ENCODE measurements at regions not wholly inside any gene's neighbourhood (a gene's known extent, or its start where the extent isn't known, plus 50 kb on each side); places are given as distances from the start of the nearest gene placed in this dataset.

- Histone ChIP-seq H3K4me1 (ENCODE audit: control insufficient read depth in 1 of 2, insufficient read depth in 2 of 2, low read length in 2 of 2) (no peaks in the 10 kb centered on the region), H3K27ac (ENCODE audit: low read depth in 1 of 2, low read length in 2 of 2) (no peak overlapping the region), H3K4me3 (replicated peaks in 1 of 3; ENCODE audit: low read depth in 2 of 3, low read length in 3 of 3) (no peak overlapping the region), H3K36me3 (replicated peaks in 1 of 2; ENCODE audit: control insufficient read depth in 1 of 2, insufficient read depth in 2 of 2, low read length in 2 of 2) (no peaks in the 10 kb centered on the region), H3K9ac (ENCODE audit: insufficient read depth, low read length, poor library complexity, severe bottlenecking) (no peak overlapping the region), H2AFZ (ENCODE audit: insufficient read depth, low read depth, low read length, poor library complexity, severe bottlenecking) (no peak overlapping the region), H3K27me3 (ENCODE audit: control insufficient read depth in 2 of 2, insufficient read depth in 2 of 2, low read length in 2 of 2) (no peaks in the 10 kb centered on the region), H3K4me2 (replicated peaks; ENCODE audit: extremely low read depth, low read length, poor library complexity, severe bottlenecking) (no peak overlapping the region), H3K9me3 (replicated peaks in 1 of 2; ENCODE audit: control insufficient read depth in 1 of 2, insufficient read depth in 1 of 2, low read length in 2 of 2) (peaks cover 8% of the 10 kb centered on the region in 2 donors), H3K79me2 (ENCODE audit: insufficient read depth, low read length) (no peaks in the 10 kb centered on the region), H4K20me1 (ENCODE audit: insufficient read depth, low read length) (no peaks in the 10 kb centered on the region)
- H3K27me3 Mint-ChIP-seq (ENCODE audit: low read depth in 3 of 3): peaks cover 0 to 3% (median 1%) of the 10 kb centered on the region in 3 donors
- no peaks in the 10 kb centered on the region for H3K36me3 Mint-ChIP-seq
- H3K27ac Mint-ChIP-seq: no peak overlapping the region
- WGBS (ENCODE audit: insufficient coverage): 78% methylated on average over 15 of the region's 16 CpGs
- intact Hi-C loops (cut with micrococcal nuclease): loop anchor here in 1 of 2 donors (10.0 kb wide), 1 partner anchor 83 kb away; no protein-coding TSS in a partner anchor
- no peak overlapping the region for H3K4me3 Mint-ChIP-seq
- H3K4me1 Mint-ChIP-seq: no peaks in the 10 kb centered on the region
- DNase-seq: no peak
- no peak for TF ChIP-seq CTCF (IDR thresholded peaks at IDR 0.05)
- peaks cover 0 to 13% (median 10%) of the 10 kb centered on the region in 7 donors for H3K9me3 Mint-ChIP-seq
Measured at GRCh38 chr9:86807367-86807976, 139.8 kb downstream of the GAS1 start.

GRCh38 chr9:86804011-86804410 lies 143.3 kb downstream of the GAS1 start:
- no CpG with 5 or more reads among the region's 3 CpGs for WGBS (ENCODE audit: insufficient coverage)
- intact Hi-C loops (cut with micrococcal nuclease): loop anchor here in 1 of 2 donors (10.0 kb wide), 1 partner anchor 79 kb away; no protein-coding TSS in a partner anchor
- no peaks in the 10 kb centered on the region for H3K79me2 ChIP-seq (ENCODE audit: insufficient read depth, low read length)

More at GRCh38 chr9:86804011-86804410, 143.3 kb downstream of the GAS1 start:
- Mint-ChIP-seq H3K9me3 (peaks cover 0 to 11% (median 3%) of the 10 kb centered on the region in 7 donors), H3K27me3 (ENCODE audit: low read depth in 3 of 3) (peaks cover 0 to 3% (median 1%) of the 10 kb centered on the region in 3 donors), H3K27ac (no peak overlapping the region), H3K36me3 (no peaks in the 10 kb centered on the region), H3K4me1 (no peaks in the 10 kb centered on the region), H3K4me3 (no peak overlapping the region)
- peaks cover 4 to 8% of the 10 kb centered on the region in 2 donors for H3K9me3 ChIP-seq (replicated peaks in 1 of 2; ENCODE audit: control insufficient read depth in 1 of 2, insufficient read depth in 1 of 2, low read length in 2 of 2)
- H3K4me3 ChIP-seq (replicated peaks in 1 of 3; ENCODE audit: low read depth in 2 of 3, low read length in 3 of 3): no peak overlapping the region
- H3K4me2 ChIP-seq (replicated peaks; ENCODE audit: extremely low read depth, low read length, poor library complexity, severe bottlenecking): no peak overlapping the region
- no peak for DNase-seq
- H3K27me3 ChIP-seq (ENCODE audit: control insufficient read depth in 2 of 2, insufficient read depth in 2 of 2, low read length in 2 of 2): no peaks in the 10 kb centered on the region
- H3K27ac ChIP-seq (ENCODE audit: low read depth in 1 of 2, low read length in 2 of 2): no peak overlapping the region
- H3K9ac ChIP-seq (ENCODE audit: insufficient read depth, low read length, poor library complexity, severe bottlenecking): no peak overlapping the region
- H2AFZ ChIP-seq (ENCODE audit: insufficient read depth, low read depth, low read length, poor library complexity, severe bottlenecking): no peak overlapping the region
- H4K20me1 ChIP-seq (ENCODE audit: insufficient read depth, low read length): no peaks in the 10 kb centered on the region
- no peak for TF ChIP-seq CTCF (IDR thresholded peaks at IDR 0.05)
- H3K36me3 ChIP-seq (replicated peaks in 1 of 2; ENCODE audit: control insufficient read depth in 1 of 2, insufficient read depth in 2 of 2, low read length in 2 of 2): no peaks in the 10 kb centered on the region
- H3K4me1 ChIP-seq (ENCODE audit: control insufficient read depth in 1 of 2, insufficient read depth in 2 of 2, low read length in 2 of 2): no peaks in the 10 kb centered on the region

Measured in CD14-positive monocyte (primary cell).